Central memory CD8-positive, alpha-beta T cell (primary cell): ENCODE measurements at regions not wholly inside any gene's neighbourhood (a gene's known extent, or its start where the extent isn't known, plus 50 kb on each side); places are given as distances from the start of the nearest gene placed in this dataset.

ENCODE experiments used
- ATAC-seq: fragments of 150-1000 bp; cut with Tn5 transposase; replicated peaks from 2 replicates; pipeline ENCODE4 v1.10.0; 2022; ENCODE audit warnings: mild to moderate bottlenecking, moderate FRiP score, moderate number of reproducible peaks; ENCODE audit not compliant: poor library complexity, severe bottlenecking; ENCODE audit errors: extremely low read depth
- DNase-seq, 2 donors: peaks; one replicate each; pipeline ENCODE4 v3.0.0; 2021; ENCODE audit warnings: low spot score in 2 of 2
- H3K27ac Mint-ChIP-seq: one replicate; pipeline ENCODE4 v1.8.0; 2022; ENCODE audit warnings: low read depth, mild to moderate bottlenecking, moderate library complexity, mixed read lengths
- H3K27me3 Mint-ChIP-seq: one replicate; pipeline ENCODE4 v1.8.0; 2022; ENCODE audit warnings: mixed read lengths
- H3K36me3 Mint-ChIP-seq: one replicate; pipeline ENCODE4 v1.8.0; 2022; ENCODE audit warnings: mild to moderate bottlenecking, moderate library complexity, mixed read lengths; ENCODE audit not compliant: insufficient read depth
- H3K4me1 Mint-ChIP-seq: one replicate; pipeline ENCODE4 v1.8.0; 2022; ENCODE audit warnings: mixed read lengths
- H3K4me3 Mint-ChIP-seq: one replicate; pipeline ENCODE4 v1.8.0; 2022; ENCODE audit warnings: mild to moderate bottlenecking, moderate library complexity, mixed read lengths
- H3K9me3 Mint-ChIP-seq: one replicate; pipeline ENCODE4 v1.8.0; 2022; ENCODE audit warnings: mixed read lengths

DNA sequence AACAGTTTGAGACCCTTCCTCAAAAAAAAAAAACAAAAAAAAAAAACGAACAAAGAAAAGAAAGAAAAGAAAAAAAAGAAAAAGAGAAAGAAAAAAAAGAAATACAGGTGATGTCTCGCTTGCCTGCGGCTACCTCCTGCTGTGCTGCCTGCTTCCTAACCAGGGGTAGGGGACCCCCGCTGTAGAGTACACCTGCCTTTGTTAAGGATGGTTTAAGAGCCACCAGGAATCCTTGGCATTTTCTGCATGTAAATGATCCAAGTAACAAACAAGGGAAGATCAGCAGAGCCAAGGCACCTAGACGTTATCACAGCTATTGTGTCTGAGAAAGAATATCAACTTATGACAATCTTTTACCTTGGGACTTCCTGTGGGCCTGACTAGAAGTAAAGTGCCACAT is 856.8 kb upstream of the GCFC2 start:
- H3K36me3 Mint-ChIP-seq: no peaks in the 10 kb centered on the region
- ATAC-seq: no peak

DNA sequence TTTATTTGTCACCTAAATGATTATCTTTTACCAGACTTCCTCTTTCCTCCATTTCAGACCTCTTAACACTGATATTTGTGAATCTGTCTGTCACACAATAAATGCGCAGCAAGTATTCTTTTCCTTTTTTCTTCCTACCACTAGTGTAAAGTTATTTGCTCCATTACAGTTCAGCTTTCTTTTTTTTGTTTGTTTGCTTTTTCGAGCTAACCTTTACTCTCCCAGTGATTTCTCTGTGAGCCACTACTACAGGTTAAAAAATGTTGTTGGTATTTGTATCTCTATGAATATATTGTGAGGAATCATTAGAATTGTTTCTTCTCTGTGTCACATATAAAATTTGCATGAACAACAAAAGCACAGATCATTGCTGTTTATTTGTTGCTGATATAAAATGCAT is 854.0 kb upstream of the GCFC2 start:
- Mint-ChIP-seq H3K27ac (no peak overlapping the region), H3K4me3 (no peak overlapping the region), H3K9me3 (peaks cover 6% of the 10 kb centered on the region), H3K4me1 (no peaks in the 10 kb centered on the region), H3K36me3 (no peaks in the 10 kb centered on the region), H3K27me3 (no peaks in the 10 kb centered on the region)
- no peak for DNase-seq
- ATAC-seq: no peak

More for the DNA sequence above, 856.8 kb upstream of the GCFC2 start:
- no peaks in the 10 kb centered on the region for H3K27me3 Mint-ChIP-seq
- H3K27ac Mint-ChIP-seq: no peak overlapping the region
- no peak for DNase-seq
- no peak overlapping the region for H3K4me3 Mint-ChIP-seq
- peaks cover 10% of the 10 kb centered on the region for H3K9me3 Mint-ChIP-seq
- no peaks in the 10 kb centered on the region for H3K4me1 Mint-ChIP-seq

- Mint-ChIP-seq H3K4me1 (no peaks in the 10 kb centered on the region), H3K27me3 (no peaks in the 10 kb centered on the region), H3K4me3 (no peak overlapping the region), H3K36me3 (no peaks in the 10 kb centered on the region), H3K27ac (no peak overlapping the region), H3K9me3 (peaks cover 6% of the 10 kb centered on the region)
- DNase-seq: no peak
- ATAC-seq: no peak
Measured at GRCh38 chr2:76563730-76564129, 853.0 kb upstream of the GCFC2 start.

GRCh38 chr2:76558157-76558556 is 847.4 kb upstream of the GCFC2 start:
- no peaks in the 10 kb centered on the region for H3K36me3 Mint-ChIP-seq
- peaks cover 17% of the 10 kb centered on the region for H3K9me3 Mint-ChIP-seq

DNA sequence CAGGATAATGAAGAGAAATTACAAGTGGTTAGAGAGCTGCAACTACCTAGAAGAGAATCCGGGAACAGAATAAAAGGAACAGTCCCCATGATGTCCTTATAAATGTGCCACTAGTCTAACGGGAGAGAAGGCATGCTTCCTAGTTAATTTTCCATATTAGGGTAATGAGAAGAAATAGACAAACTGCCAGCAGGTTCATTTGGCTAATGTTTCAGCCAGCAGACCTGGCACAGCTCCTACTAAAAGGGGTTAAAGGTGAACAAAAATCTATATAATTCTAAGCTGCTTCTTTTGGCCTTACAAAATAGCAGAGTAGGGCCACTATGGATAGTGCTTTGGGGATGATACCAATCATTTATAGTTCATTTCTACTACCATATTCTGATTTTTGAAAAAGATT is 845.3 kb upstream of the GCFC2 start:
- Mint-ChIP-seq H3K4me1 (no peaks in the 10 kb centered on the region), H3K9me3 (peaks cover 17% of the 10 kb centered on the region), H3K36me3 (no peaks in the 10 kb centered on the region), H3K4me3 (no peak overlapping the region), H3K27ac (no peak overlapping the region), H3K27me3 (no peaks in the 10 kb centered on the region)
- DNase-seq (no peak), ATAC-seq (no peak)

More at GRCh38 chr2:76558157-76558556, 847.4 kb upstream of the GCFC2 start:
- Mint-ChIP-seq H3K27me3 (no peaks in the 10 kb centered on the region), H3K4me3 (no peak overlapping the region), H3K4me1 (no peaks in the 10 kb centered on the region), H3K27ac (no peak overlapping the region)
- no peak for ATAC-seq
- no peak for DNase-seq

DNA sequence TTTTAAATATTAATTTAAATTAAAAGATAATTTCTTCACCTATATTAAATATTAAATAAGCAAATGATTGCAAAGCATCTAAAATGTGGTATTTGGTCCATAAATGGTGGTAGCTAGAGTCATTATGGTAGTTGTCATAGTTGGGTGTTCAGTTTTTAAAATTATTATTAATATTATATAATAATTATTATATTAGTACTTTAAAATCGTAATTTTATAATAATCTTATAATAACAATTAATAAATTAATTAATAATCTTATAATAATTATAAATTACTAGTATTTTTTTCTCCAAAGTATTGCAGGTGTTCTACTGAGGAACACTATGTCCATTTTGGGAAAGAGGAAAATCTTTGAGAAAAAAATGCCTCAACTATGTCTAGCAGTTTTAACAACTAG is 835.5 kb upstream of the GCFC2 start:
- peaks cover 16% of the 10 kb centered on the region for H3K9me3 Mint-ChIP-seq
- no peak overlapping the region for H3K27ac Mint-ChIP-seq
- no peaks in the 10 kb centered on the region for H3K4me1 Mint-ChIP-seq
- no peaks in the 10 kb centered on the region for H3K27me3 Mint-ChIP-seq
- DNase-seq (no peak), ATAC-seq (no peak)
- peaks cover 2% of the 10 kb centered on the region for H3K36me3 Mint-ChIP-seq
- H3K4me3 Mint-ChIP-seq: no peak overlapping the region

- ATAC-seq (no peak), DNase-seq (no peak)
- no peaks in the 10 kb centered on the region for H3K27me3 Mint-ChIP-seq
- H3K4me3 Mint-ChIP-seq: no peak overlapping the region
- peaks cover 12% of the 10 kb centered on the region for H3K9me3 Mint-ChIP-seq
- H3K4me1 Mint-ChIP-seq: no peaks in the 10 kb centered on the region
- peaks cover 2% of the 10 kb centered on the region for H3K36me3 Mint-ChIP-seq
- no peak overlapping the region for H3K27ac Mint-ChIP-seq
Measured at GRCh38 chr2:76544901-76545300, 834.2 kb upstream of the GCFC2 start.

GRCh38 chr2:76517574-76517909 is 806.8 kb upstream of the GCFC2 start:
- Mint-ChIP-seq H3K4me3 (no peak overlapping the region), H3K36me3 (no peaks in the 10 kb centered on the region), H3K9me3 (peaks cover 26% of the 10 kb centered on the region), H3K27me3 (no peaks in the 10 kb centered on the region), H3K4me1 (no peaks in the 10 kb centered on the region), H3K27ac (no peak overlapping the region)
- DNase-seq (no peak), ATAC-seq (no peak)

GRCh38 chr2:76516861-76517573 is 806.3 kb upstream of the GCFC2 start:
- Mint-ChIP-seq H3K27me3 (no peaks in the 10 kb centered on the region), H3K4me3 (no peak overlapping the region), H3K4me1 (no peaks in the 10 kb centered on the region), H3K36me3 (no peaks in the 10 kb centered on the region), H3K9me3 (peaks cover 28% of the 10 kb centered on the region), H3K27ac (no peak overlapping the region)
- ATAC-seq (no peak), DNase-seq (no peak)

GRCh38 chr2:76512201-76512820 is 801.6 kb upstream of the GCFC2 start:
- Mint-ChIP-seq H3K4me1 (no peaks in the 10 kb centered on the region), H3K27me3 (no peaks in the 10 kb centered on the region), H3K27ac (no peak overlapping the region), H3K36me3 (no peaks in the 10 kb centered on the region), H3K9me3 (peaks cover 31% of the 10 kb centered on the region), H3K4me3 (no peak overlapping the region)
- ATAC-seq: no peak
- no peak for DNase-seq

DNA sequence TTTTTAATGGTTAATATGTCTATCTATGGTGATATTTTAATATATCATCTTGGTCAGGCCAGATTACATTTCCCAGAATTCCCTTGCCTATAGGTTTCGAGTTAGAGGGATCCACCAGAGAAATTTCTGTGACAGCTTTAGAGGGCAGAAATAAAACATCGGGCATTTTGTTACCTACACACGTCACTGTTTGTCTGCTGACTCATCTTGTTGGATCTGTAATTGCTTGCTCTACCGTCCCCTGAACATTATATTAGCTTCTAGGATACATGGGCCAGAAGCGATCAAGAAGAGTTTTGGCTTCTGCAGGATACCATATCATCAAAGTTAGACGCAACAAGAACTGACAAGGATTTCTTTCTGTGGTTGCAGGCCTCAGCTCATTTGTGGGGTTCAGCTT is 795.8 kb upstream of the GCFC2 start:
- Mint-ChIP-seq H3K4me1 (no peaks in the 10 kb centered on the region), H3K27me3 (no peaks in the 10 kb centered on the region), H3K27ac (no peak overlapping the region), H3K4me3 (no peak overlapping the region), H3K36me3 (no peaks in the 10 kb centered on the region), H3K9me3 (peaks cover 21% of the 10 kb centered on the region)
- no peak for DNase-seq
- ATAC-seq: no peak

DNA sequence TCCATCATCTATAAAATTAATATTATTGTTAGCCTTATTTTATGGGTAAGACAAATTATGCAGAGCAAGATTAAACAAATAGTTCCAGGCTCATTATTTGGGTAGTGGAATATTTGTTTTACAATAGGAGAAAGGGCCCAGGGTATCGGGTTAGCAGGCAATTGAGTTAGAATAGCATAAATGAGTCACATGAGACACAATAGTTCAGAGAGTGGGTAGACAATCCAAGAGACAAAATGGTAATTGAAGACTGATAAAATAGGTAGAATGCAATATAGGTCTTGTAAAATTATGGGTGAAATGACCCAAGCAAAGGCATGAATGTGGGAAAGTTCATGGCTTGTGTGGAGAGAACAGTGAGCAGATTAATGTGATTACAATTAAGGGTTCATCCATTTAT is 790.9 kb upstream of the GCFC2 start:
- H3K4me1 Mint-ChIP-seq: no peaks in the 10 kb centered on the region

DNA sequence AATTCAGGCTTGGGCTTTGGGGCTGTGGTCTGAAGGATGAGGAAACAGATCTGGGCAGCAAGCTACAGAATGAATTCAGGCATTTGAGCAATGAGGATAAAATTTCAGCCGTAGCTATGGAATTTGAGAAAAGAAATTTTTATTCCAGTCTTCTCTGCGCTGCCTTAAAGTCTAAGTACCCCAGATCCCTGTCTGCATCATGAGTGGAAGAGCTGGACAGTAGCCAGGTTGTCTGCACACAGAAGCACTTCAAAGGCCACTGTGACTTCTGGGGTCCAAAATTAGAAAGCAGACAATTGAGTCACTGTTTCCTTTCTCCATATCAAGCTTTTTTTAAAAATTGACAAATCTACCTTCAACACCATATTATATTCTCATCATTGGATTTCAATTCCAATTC is 787.6 kb upstream of the GCFC2 start:
- no peak for DNase-seq
- Mint-ChIP-seq H3K4me3 (no peak overlapping the region), H3K36me3 (peaks cover 2% of the 10 kb centered on the region), H3K27me3 (no peaks in the 10 kb centered on the region), H3K27ac (no peak overlapping the region), H3K4me1 (no peaks in the 10 kb centered on the region), H3K9me3 (peaks cover 15% of the 10 kb centered on the region)
- no peak for ATAC-seq

More for the DNA sequence above, 790.9 kb upstream of the GCFC2 start:
- ATAC-seq (no peak), DNase-seq (no peak)
- Mint-ChIP-seq H3K36me3 (peaks cover 2% of the 10 kb centered on the region), H3K9me3 (peaks cover 17% of the 10 kb centered on the region), H3K27ac (no peak overlapping the region), H3K27me3 (no peaks in the 10 kb centered on the region), H3K4me3 (no peak overlapping the region)
